H1 (cell line): ENCODE measurements at regions not wholly inside any gene's neighbourhood (a gene's known extent, or its start where the extent isn't known, plus 50 kb on each side); places are given as distances from the start of the nearest gene placed in this dataset.

Experiments used
- CTCF ChIA-PET: fragments of 300-600 bp; sonication (Branson Sonifier 250); formaldehyde crosslinking; loops from one replicate; lab custom pipeline; 2021; ENCODE audit not compliant: partially characterized antibody; lab: Charles Lee
- POLR2A ChIA-PET: fragments of 300-600 bp; sonication (Branson Sonifier 250); formaldehyde crosslinking; loops from one replicate; lab custom pipeline; 2021; ENCODE audit warnings: inconsistent platforms; ENCODE audit not compliant: partially characterized antibody; lab: Charles Lee
- DNase-seq, 2 experiments: peaks; one replicate each; pipeline versions ENCODE4 v3.0.0 to v3.0.0-alpha.2; 2010 to 2022; ENCODE audit warnings: low spot score in 2 of 2, low read depth in 1 of 2, mixed read lengths in 1 of 2
- FAIRE-seq: peaks from 2 replicates; lab custom pipeline; 2011; peaks lifted over from hg19 to GRCh38; lab: Jason Lieb, UNC
- H2AFZ ChIP-seq: 2 replicates; pipeline ENCODE4 v1.8.1; 2012; ENCODE audit warnings: low read length, inconsistent platforms
- H2AK5ac ChIP-seq: 2 replicates; pipeline ENCODE4 v1.6.1; 2013; ENCODE audit warnings: low read depth, low read length
- H2BK120ac ChIP-seq: replicated peaks from 2 replicates; pipeline ENCODE3; 2013; ENCODE audit warnings: low read depth, low read length, inconsistent platforms
- H2BK12ac ChIP-seq: 2 replicates; pipeline ENCODE4 v1.6.1; 2013; ENCODE audit warnings: low read depth, low read length
- H2BK15ac ChIP-seq: 2 replicates; pipeline ENCODE4 v1.6.1; 2013; ENCODE audit warnings: low read length
- H2BK20ac ChIP-seq: 2 replicates; pipeline ENCODE4 v1.6.1; 2013; ENCODE audit warnings: low read length
- H2BK5ac ChIP-seq: 2 replicates; pipeline ENCODE4 v1.6.1; 2013; ENCODE audit warnings: low read depth, low read length
- H3K14ac ChIP-seq: 2 replicates; pipeline ENCODE4 v1.6.1; 2013; ENCODE audit warnings: inconsistent platforms; ENCODE audit not compliant: insufficient read length
- H3K18ac ChIP-seq: 2 replicates; pipeline ENCODE4 v1.6.1; 2013; ENCODE audit warnings: low read length; ENCODE audit errors: extremely low read depth
- H3K23ac ChIP-seq: 2 replicates; pipeline ENCODE4 v1.6.1; 2013; ENCODE audit warnings: inconsistent platforms; ENCODE audit not compliant: insufficient read length
- H3K23me2 ChIP-seq: 2 replicates; pipeline ENCODE4 v1.6.1; 2013; ENCODE audit warnings: low read depth, low read length
- H3K27ac ChIP-seq: 2 replicates; pipeline ENCODE4 v1.6.1; 2011; ENCODE audit warnings: low read depth, low read length, inconsistent platforms
- H3K27me3 ChIP-seq, 4 experiments: replicated peaks in 1 of 4; 1 replicate in 1 of 4; 2 replicates in 3 of 4; pipeline versions ENCODE4 v1.6.1 to v1.8.1; 2011 to 2013; ENCODE audit warnings: low read length in 3 of 4, mild to moderate bottlenecking in 3 of 4, inconsistent platforms in 2 of 4, mixed read lengths in 2 of 4, moderate library complexity in 1 of 4; ENCODE audit not compliant: control insufficient read depth in 3 of 4, insufficient read depth in 3 of 4; ENCODE audit errors: extremely low read depth in 1 of 4
- H3K36me3 ChIP-seq, 4 experiments: 2 replicates each; pipeline versions ENCODE4 v1.6.1 to v1.8.1; 2011 to 2013; ENCODE audit warnings: mild to moderate bottlenecking in 4 of 4, low read length in 3 of 4, moderate library complexity in 2 of 4, control low read depth in 1 of 4, inconsistent platforms in 1 of 4; ENCODE audit not compliant: insufficient read depth in 4 of 4, control insufficient read depth in 2 of 4
- H3K4ac ChIP-seq: replicated peaks from 2 replicates; pipeline ENCODE3; 2013; ENCODE audit warnings: low read length, low read depth, mixed read lengths, inconsistent platforms; ENCODE audit not compliant: insufficient read length
- H3K4me1 ChIP-seq, 4 experiments: replicated peaks in 1 of 4; 1 replicate in 1 of 4; 2 replicates in 3 of 4; pipeline versions ENCODE4 v1.6.1 to v1.8.1; 2011 to 2013; ENCODE audit warnings: low read length in 3 of 4, inconsistent platforms in 2 of 4, mixed read lengths in 1 of 4; ENCODE audit not compliant: insufficient read depth in 4 of 4, control insufficient read depth in 3 of 4
- H3K4me2 ChIP-seq, 2 experiments: 2 replicates each; pipeline versions ENCODE4 v1.6.1 to v1.8.1; 2011 to 2013; ENCODE audit warnings: low read depth in 2 of 2, low read length in 2 of 2, control low read depth in 1 of 2, inconsistent platforms in 1 of 2, mild to moderate bottlenecking in 1 of 2; ENCODE audit not compliant: insufficient read depth in 1 of 2
- H3K4me3 ChIP-seq, 4 experiments: fragments of 200-600, 300-600 bp in 1 of 4; sonication (generic), shearing (Covaris generic), sonication (Bioruptor Twin) in 1 of 4; 2 replicates each; pipeline versions ENCODE4 v1.5.1 to v1.8.1; 2011 to 2016; ENCODE audit warnings: low read length in 4 of 4, low read depth in 3 of 4, control low read depth in 2 of 4, inconsistent platforms in 2 of 4, mild to moderate bottlenecking in 2 of 4, mixed read lengths in 1 of 4, moderate library complexity in 1 of 4; ENCODE audit not compliant: insufficient read depth in 2 of 4; ENCODE audit errors: extremely low read depth in 1 of 4
- H3K56ac ChIP-seq: replicated peaks from 2 replicates; pipeline ENCODE3; 2013; ENCODE audit warnings: low read depth, mild to moderate bottlenecking, mixed read lengths, low read length, inconsistent platforms; ENCODE audit not compliant: insufficient read length
- H3K79me1 ChIP-seq: 2 replicates; pipeline ENCODE4 v1.6.1; 2013; ENCODE audit warnings: low read depth, low read length, control low read depth
- H3K79me2 ChIP-seq, 2 experiments: 2 replicates each; pipeline versions ENCODE4 v1.6.1 to v1.8.1; 2012 to 2013; ENCODE audit warnings: low read length in 2 of 2, mild to moderate bottlenecking in 2 of 2, inconsistent platforms in 1 of 2; ENCODE audit not compliant: insufficient read depth in 2 of 2, control insufficient read depth in 1 of 2
- H3K9ac ChIP-seq, 4 experiments: replicated peaks in 1 of 4; 1 replicate in 1 of 4; 2 replicates in 3 of 4; pipeline versions ENCODE4 v1.6.1 to v1.8.1; 2011 to 2013; ENCODE audit warnings: low read depth in 3 of 4, low read length in 3 of 4, control low read depth in 2 of 4, mild to moderate bottlenecking in 2 of 4, moderate library complexity in 2 of 4, inconsistent platforms in 1 of 4; ENCODE audit errors: extremely low read depth in 1 of 4
- H3K9me3 ChIP-seq, 2 experiments: 2 replicates each; pipeline versions ENCODE4 v1.6.1 to v1.8.1; 2012 to 2013; ENCODE audit warnings: mild to moderate bottlenecking in 2 of 2, moderate library complexity in 2 of 2, control low read depth in 1 of 2, inconsistent platforms in 1 of 2, low read depth in 1 of 2, low read length in 1 of 2, mixed read lengths in 1 of 2; ENCODE audit not compliant: insufficient read depth in 2 of 2
- H4K20me1 ChIP-seq, 2 experiments: replicated peaks in 1 of 2; 2 replicates each; pipeline versions ENCODE3 to v1.8.1; 2011 to 2013; ENCODE audit warnings: inconsistent platforms in 2 of 2, low read length in 2 of 2, mild to moderate bottlenecking in 1 of 2; ENCODE audit not compliant: insufficient read depth in 2 of 2, control insufficient read depth in 1 of 2
- H4K5ac ChIP-seq: 2 replicates; pipeline ENCODE4 v1.6.1; 2013; ENCODE audit warnings: low read length, low read depth, mixed read lengths, inconsistent platforms; ENCODE audit not compliant: insufficient read length
- H4K8ac ChIP-seq: 2 replicates; pipeline ENCODE4 v1.8.0; 2013; ENCODE audit warnings: mild to moderate bottlenecking, moderate library complexity, low read length, inconsistent platforms; ENCODE audit not compliant: insufficient read depth; ENCODE audit errors: extremely low read depth
- H4K91ac ChIP-seq: replicated peaks from 2 replicates; pipeline ENCODE3; 2013; ENCODE audit warnings: low read length, mixed read lengths, inconsistent platforms; ENCODE audit not compliant: insufficient read length
- GABPA ChIP-seq: IDR thresholded peaks from 2 replicates; pipeline ENCODE4 v1.6.1; 2011; ENCODE audit warnings: mild to moderate bottlenecking, low read length, moderate library complexity, borderline replicate concordance; ENCODE audit not compliant: insufficient read depth
- KDM4A ChIP-seq: IDR thresholded peaks from one replicate; pipeline ENCODE4 v1.7.1; 2012; ENCODE audit warnings: low read depth, mild to moderate bottlenecking, moderate library complexity, low read length, inconsistent platforms; ENCODE audit not compliant: severe bottlenecking
- POLR2AphosphoS5 ChIP-seq: IDR thresholded peaks from 2 replicates; pipeline ENCODE4 v1.6.1; 2011; ENCODE audit warnings: low read depth, low read length
- RNF2 ChIP-seq: fragments of 200-900, 300-1000 bp; sonication (generic); IDR thresholded peaks from 2 replicates; pipeline ENCODE4 v1.7.1; 2016; ENCODE audit warnings: borderline replicate concordance, low read depth, mild to moderate bottlenecking, antibody characterized with exemption, low read length; ENCODE audit not compliant: poor library complexity, severe bottlenecking; ENCODE audit errors: missing control alignments
- SAP30 ChIP-seq: fragments of 300-600 bp; sonication (generic); IDR thresholded peaks from 2 replicates; pipeline ENCODE4 v1.7.1; 2012; ENCODE audit warnings: low read length, moderate library complexity, mild to moderate bottlenecking, inconsistent platforms; ENCODE audit not compliant: insufficient read depth, insufficient replicate concordance
- SP4 ChIP-seq: IDR thresholded peaks from 2 replicates; pipeline ENCODE4 v1.6.1; 2012; ENCODE audit warnings: low read length, inconsistent platforms
- TAF1 ChIP-seq: IDR thresholded peaks from 2 replicates; pipeline ENCODE4 v1.6.1; 2011; ENCODE audit warnings: mild to moderate bottlenecking, low read depth, low read length
- WGBS, 2 experiments: shearing (Covaris generic) in 1 of 2; methylation state at CpG; one replicate each; pipeline versions ENCODE4 v1.1.6 to v1.1.7; 2013 to 2015; ENCODE audit warnings: low lambda C conversion rate in 2 of 2, mixed read lengths in 2 of 2, inconsistent platforms in 1 of 2, low coverage in 1 of 2, missing lambda C conversion rate in 1 of 2; ENCODE audit not compliant: insufficient replicate concordance in 2 of 2, insufficient coverage in 1 of 2, insufficient read length in 1 of 2; ENCODE audit errors: extremely low coverage in 1 of 2, missing lambda C conversion rate in 1 of 2; 5-methylcytosine and 5-hydroxymethylcytosine counted together

DNA sequence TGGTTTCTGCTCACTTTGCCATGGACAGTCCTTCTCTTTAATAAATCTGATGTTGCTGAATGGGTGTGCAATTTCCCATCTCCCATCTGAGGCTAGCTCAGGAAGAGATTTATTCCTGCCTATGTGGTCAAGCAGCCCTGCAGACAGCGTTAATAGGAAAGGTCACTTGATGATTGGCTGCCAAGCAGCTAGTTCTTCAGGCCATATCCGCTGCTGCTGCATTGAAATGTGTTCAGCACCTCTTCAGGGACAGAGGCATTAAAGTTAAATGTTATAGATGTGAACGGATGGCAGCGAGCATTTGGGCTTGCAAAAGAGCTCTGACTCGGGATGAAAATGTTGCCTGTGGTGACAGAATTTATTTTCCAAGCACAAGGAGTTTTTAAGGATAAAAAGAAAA is 474.2 kb downstream of the PIK3C3 start:
- H3K27ac ChIP-seq: no peak overlapping the region
- no peak overlapping the region for H3K18ac ChIP-seq

More for the DNA sequence above, 474.2 kb downstream of the PIK3C3 start:
- no peak overlapping the region for H2BK5ac ChIP-seq
- no peak overlapping the region for H2BK20ac ChIP-seq
- ChIA-PET CTCF (interaction anchor here (0.8 to 1.9 kb wide), 9 partner anchors 12 to 992 kb away, joined by 3 to 5 read pairs (median 3); no protein-coding TSS in a partner anchor), POLR2A (no interaction called here)
- H3K14ac ChIP-seq: no peak overlapping the region
- H4K8ac ChIP-seq: no peak overlapping the region
- 87% methylated on average over 5 of the region's 5 CpGs; no CpG with 5 or more reads in 1 of the 2 experiments for WGBS, 2 experiments
- H2AFZ ChIP-seq: no peak overlapping the region
- no peak overlapping the region for H2BK120ac ChIP-seq
- no peak overlapping the region for H3K4me3 ChIP-seq
- no peak overlapping the region for H4K91ac ChIP-seq
- H2AK5ac ChIP-seq: no peak overlapping the region
- no peaks in the 10 kb centered on the region for H3K79me2 ChIP-seq
- FAIRE-seq (peak; percentile 13), DNase-seq (no peak)
- no peaks in the 10 kb centered on the region for H3K27me3 ChIP-seq
- H3K4ac ChIP-seq: no peak overlapping the region
- H3K23ac ChIP-seq: no peak overlapping the region
- no peak overlapping the region for H2BK15ac ChIP-seq
- H4K5ac ChIP-seq: no peak overlapping the region
- no peaks in the 10 kb centered on the region for H3K23me2 ChIP-seq
- no peak overlapping the region for H3K4me2 ChIP-seq
- no peaks in the 10 kb centered on the region for H3K36me3 ChIP-seq
- H3K9ac ChIP-seq: no peak overlapping the region
- no peaks in the 10 kb centered on the region for H3K4me1 ChIP-seq
- H3K79me1 ChIP-seq: no peaks in the 10 kb centered on the region
- no peaks in the 10 kb centered on the region for H3K9me3 ChIP-seq
- no peaks in the 10 kb centered on the region for H4K20me1 ChIP-seq
- no peak overlapping the region for H2BK12ac ChIP-seq
- H3K56ac ChIP-seq: no peak overlapping the region
- TF ChIP-seq TAF1 (no peak), SP4 (no peak), SAP30 (no peak), POLR2AphosphoS5 (no peak), RNF2 (no peak), GABPA (no peak), KDM4A (no peak)
